Hematopoietic multipotent progenitor cell treated with erythropoietin and hydrocortisone succinate and interleukin-3 and kit ligand, for 17 days (in vitro differentiated cells): ENCODE measurements at regions not wholly inside any gene's neighbourhood (a gene's known extent, or its start where the extent isn't known, plus 50 kb on each side); places are given as distances from the start of the nearest gene placed in this dataset.
"Not testable (repeated sequence)": the region's sequence is repeated elsewhere in the genome, so short reads cannot be mapped to it uniquely, and the experiment has no call there.

Experiments
- DNase-seq: peaks from one replicate; pipeline ENCODE4 v3.0.0-alpha.2; 2015; ENCODE audit warnings: low spot score

DNA sequence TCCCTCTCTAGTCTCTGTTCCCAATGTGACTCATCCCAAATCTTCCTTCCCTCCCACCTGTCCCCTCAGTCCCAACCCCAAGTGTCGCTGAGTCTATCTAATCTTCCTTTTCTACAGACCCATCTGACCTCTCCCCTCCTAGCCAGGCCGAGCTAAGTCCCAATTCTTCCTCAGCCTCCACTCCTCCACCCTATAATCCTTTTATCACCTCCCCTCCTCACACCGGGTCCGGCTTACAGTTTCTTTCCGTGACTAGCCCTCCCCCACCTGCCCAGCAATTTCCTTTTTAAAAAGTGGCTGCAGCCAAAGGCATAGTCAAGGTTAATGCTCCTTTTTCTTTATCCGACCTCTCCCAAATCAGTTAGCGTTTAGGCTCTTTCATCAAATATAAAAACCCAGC, 541.0 kb upstream of the CRIM1 start:
- DNase-seq = not testable (repeated sequence)

DNA sequence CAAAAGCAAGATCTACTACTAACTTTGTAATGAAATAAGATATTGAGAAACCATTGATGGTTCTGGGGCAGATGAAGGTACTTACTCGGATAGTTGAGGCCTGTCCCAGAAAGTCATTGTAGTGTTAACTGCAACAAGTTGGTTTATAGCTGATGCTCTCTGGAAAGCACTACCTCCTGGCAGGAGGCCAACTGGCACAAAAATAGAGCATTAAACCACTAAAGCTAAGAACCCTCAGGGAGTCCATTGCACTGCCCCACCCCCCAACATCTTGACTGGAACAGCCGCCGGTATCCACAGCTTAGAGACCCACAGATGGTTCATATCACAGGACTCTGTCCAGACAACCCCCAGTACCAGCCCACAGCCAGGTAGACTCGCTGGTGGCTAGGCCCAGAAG, 552.5 kb upstream of the CRIM1 start:
- DNase-seq = no peak

DNA sequence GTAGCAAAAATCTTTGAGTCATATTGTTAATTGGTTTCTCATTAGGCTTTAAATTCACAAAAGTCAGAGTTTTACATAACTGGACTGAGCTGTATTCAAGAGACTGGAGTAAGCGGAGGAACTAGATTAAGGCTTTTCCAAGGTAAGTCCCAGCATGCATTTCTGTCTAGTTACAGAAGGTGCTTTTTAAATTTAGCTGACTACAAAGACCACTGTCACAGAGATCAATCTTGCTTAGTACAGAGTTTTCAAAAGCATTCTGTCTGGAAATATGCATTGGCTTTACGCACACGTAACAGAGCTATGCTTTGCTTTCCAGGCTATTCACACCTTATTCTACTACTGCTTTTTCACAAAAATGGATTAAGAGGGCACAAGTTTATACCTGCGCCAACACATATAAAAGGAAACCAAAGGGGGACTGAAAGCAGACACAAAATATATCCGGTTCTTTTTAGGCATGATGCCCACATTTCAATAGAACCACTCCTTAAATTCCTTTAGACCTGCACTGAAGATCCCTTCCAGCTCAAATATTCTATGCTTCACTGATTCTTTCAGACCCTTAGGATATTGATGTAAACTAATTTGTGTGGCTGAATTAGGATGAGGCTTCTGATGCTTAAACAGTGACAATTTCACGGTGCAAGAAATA, 560.7 kb upstream of the CRIM1 start:
- no peak for DNase-seq

DNA sequence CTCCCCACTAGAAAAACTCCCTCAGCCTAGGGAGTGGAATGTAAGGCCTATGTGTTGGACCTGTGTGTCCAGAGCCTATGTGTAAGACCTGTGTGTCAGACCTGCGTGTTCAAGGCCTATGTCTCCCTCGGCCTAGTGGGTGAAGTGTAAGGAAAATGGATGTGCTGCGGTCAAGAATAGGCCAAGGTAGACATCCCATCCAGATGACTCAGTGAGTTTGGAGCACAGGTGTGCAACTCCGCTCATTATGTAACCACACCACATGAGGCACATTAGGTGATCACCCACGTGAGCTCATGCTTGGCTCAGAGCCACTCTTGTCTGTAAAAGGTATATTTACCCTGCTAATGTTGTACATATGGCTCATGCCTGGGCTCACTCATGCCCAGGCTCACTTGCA, 565.3 kb upstream of the CRIM1 start:
- DNase-seq = no peak

DNA sequence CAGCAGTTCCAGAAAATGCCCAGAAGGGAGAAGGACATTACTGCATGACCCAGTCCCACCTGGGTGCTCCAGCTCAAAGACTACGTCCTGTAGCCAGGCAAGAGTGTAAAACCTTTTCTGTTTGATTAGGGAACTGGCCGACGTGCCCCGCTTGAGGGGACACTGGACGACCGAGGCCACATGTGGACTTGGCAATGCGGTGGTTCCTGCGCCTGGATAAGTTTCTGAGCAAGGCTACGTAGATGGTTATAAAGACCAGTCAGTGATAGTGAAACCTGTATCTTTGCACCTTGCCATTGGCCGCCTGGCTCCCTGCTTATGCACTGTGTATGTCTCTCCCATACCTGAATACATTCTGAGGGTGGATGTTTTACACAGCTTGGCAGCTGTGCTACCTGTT, 567.0 kb upstream of the CRIM1 start:
- DNase-seq = no peak

DNA sequence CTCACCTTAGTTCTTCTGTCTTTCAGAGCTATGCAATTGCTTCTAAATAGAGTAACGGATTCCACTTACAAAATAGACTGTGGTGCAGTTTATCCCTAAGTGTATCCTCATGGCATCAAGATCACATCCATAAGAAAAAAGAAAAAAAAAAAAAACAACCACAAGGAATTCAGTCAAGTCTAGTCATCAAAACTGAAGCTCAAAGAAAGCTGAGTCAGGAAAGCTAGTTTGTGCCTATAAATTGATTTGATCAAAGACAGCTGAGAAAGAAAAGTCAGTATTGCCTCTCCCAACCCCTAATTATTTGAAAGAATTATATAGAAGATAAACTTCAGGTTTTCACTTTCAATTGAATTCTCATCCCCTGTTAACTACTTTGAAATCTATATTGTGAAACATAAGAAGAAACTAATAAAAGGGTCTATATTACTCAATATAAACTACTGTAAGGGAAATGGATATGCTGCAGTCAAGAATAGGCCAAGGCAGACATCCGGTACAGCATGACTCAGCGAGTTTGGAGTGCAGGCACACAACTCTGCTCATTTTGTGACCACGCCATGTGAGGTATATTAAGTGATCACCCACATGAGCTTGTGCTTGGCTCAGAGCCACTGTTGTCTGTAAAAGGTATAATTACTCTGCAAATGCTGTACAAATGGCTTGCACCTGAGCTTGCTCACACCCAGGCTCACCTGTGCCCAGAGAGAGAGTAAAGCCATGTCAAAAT, 568.1 kb upstream of the CRIM1 start:
- no peak for DNase-seq

DNA sequence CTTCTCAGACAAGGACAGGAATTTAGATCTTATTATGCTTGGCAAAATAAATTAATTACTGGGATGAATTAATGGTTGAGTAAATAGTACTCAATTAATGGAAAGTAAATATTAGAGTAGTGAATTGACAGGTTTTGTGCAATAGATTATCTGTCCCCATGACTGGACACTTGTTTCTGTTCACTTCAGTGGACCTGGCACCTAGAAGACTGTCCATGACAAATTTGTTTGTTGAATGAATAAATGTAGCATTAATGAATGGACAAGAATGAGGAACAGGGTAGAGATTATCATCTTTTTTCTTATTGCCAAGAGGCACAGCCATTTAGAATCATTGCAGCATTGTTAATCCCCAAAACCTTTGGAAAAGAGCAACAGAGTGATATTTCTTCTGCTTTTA, 570.0 kb upstream of the CRIM1 start:
- DNase-seq = no peak

DNA sequence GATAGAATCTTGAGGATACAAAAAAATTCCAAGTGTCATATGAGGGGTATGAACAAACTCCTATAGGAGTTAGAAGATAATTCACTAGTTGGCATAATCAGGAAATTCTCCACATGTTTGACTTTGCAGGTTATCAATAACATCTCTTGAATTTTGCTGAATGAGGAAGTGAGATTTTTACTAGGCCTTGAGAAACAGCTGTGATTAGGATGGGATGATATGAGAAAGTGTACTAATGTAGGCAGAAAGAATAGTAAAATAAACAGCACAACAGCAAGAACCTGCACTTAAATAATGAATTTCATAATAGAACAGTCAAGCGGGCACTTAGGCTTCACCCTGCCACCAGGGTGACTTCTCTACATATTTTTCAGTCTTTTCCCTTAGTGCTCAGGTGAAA, 570.8 kb upstream of the CRIM1 start:
- no peak for DNase-seq

DNA sequence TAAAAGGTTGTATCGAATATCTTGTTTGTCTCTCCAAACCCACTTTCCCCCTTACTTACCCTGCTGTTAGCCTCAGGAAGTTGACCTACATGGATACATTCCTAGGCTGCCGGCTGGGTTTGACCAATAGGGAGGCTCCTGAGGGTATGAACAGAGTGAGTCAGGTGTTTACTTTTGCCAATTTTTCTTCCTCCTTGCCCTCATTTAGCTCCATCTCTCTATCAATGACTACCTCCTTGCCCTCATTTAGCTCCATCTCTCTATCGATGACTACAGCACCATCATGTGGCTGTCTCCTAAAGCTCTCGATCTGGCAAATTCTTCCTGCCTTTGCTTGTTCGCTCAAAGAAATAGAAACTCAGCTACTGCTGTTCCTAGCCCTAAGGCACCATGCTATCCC, 571.9 kb upstream of the CRIM1 start:
- no peak for DNase-seq

DNA sequence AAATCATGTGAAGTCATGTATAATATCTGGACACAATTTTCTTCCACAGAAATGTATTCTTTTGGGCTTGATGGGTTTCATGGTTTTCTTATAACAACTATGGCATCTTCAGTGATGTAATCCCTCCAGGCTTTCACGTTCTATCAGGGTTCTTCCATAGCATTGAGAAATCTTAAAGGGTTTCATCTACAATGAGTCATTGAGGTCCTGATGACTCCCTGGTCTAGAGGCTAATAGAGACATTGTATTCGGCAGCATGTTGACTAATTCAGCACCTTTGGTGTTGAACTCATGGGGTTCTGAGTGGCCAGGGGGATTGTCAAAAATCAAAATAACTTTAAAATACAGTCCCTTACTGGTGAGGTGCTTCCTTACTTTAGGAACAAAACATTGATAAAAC, 614.0 kb upstream of the CRIM1 start:
- no peak for DNase-seq

DNA sequence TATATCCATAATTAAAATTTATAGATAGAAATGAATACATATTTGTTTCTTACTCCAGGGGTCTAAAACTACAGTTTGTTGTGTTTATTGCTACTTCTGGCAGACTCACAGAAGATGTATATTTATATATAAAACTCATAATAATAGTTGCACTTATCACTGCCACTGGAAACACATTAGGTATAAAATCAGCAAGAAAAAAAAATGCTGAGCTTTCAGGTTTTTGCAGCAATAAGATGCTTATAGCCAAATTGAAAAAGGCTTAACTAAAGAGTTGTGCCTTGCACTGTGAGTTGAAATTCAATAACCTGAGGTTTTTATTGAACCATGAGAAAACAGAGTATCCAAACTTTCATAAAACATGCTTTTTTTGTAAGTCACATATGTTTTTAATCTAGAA, 623.9 kb upstream of the CRIM1 start:
- DNase-seq = no peak

DNA sequence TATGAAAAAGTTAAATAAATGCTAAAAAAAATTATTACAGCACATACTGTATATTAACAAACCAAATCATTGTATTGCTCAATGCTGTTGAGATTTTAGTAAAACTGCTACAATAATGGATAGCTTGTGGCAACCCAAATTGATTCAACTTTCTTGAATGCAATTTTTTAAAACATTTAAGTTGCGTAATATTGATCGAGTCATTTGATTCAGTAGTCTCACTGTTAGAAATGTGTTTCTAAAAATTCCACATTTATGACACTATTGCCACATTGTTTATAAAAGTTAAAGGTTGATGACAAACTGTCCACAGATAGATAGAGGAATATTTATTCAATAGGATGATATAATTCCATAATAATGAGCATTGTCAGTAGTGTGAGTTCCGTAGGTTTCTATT, 640.7 kb upstream of the CRIM1 start:
- DNase-seq = no peak

DNA sequence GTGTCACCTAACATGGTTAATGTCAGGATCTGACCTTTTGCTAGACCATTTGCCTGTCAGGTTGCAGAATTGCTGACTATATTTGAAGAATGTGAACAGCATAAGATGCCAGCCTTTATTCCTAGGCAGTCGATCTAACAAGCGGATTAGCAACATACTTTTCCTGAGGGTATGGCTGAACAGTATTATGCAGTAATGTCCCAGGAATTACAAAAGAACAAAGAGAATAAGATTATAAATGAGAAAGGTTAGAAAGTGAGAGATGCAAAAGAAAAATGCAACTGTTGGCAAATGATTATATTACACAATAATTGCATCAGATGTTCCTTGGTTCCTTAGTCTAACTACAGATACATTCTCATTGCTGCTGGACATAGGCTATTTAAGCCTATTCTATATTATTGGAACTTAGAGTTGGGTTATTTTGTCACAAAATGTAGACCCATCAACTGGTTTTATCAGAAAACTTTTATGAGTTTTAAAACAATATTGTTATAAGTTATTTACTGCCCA, 647.1 kb upstream of the CRIM1 start:
- no peak for DNase-seq

DNA sequence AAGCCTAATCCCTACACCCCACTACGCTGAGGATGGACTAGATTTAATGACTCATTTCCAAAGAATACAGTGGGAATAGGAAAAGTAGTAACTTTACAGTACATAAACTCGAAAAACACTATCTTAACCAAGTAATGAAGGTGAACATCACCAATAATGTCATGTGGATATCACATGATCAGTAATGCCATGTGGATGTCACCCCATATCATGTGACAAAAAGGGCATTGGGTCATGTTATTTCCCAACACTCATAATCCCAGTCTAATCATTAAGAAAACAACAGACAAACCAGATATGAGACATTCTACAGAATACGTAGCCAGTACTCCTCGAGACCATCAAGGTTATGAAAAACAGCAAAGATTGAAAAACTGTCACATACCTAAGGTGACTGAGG, 667.3 kb upstream of the CRIM1 start:
- DNase-seq = no peak

DNA sequence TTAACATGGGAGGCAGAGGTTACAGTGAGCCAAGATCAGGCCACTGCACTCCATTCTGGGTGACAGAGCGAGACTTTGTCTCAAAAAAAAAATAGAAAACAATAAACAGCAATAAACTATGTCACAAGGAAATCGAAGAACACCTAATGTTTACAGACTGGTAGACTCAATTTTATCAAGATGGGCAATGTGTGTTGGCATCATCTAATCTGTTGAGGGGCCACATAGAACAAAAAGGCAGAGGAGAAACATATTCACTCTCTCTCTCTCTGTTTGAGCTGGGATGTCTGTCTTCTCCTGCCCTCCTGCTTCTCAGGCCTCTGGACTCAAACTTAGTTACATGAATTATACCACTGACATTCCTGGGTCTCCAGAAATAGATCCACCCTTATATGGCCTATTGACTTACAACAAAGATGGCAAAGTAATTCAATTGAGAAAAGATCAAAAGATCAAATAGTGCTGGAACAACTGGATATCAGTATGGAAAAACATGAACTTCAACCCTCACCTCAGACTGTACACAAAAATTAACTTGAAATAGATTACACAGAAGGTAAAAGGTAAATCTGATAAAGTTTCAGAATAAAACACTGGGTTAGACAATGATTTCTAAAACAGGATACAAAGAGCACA, 703.8 kb upstream of the CRIM1 start:
- DNase-seq = no peak

DNA sequence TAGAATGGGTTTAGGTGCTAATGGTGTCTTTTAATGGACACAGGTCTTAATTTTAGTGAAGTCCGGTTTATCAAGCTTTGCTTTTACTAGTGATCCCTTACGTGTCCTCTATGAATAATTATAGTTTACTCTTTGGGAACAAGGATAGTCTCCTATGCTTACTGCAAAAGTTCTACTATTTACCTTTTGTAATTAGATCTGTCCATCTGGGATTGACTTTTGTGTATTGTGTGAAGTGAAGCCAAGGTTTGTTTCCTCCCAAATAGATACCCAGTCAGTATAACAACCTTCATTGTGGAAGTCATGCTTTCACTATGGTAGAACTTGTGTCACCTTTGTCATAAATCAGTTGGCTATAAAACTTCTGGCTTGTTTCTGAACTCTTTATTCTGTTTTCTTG, 740.9 kb upstream of the CRIM1 start:
- DNase-seq = no peak

DNA sequence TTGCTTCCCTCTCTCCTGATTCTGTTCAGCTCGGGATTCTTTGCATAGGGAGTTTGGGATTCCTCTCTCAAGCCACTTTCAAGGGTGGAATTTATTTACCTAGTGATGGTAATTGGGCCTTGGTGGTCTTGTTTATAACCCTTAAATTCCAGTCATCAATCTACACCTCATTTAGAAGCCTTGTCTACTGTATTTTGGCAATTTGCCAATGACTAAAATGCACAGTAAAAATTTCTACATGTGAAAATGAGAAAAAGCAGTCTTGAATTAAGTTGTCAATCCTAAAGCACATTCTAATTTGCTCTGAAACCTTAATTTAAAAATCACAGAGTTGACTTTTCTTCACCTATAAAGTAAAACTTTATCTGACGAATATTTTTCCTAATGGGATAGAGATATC, 749.2 kb upstream of the CRIM1 start:
- DNase-seq = no peak

DNA sequence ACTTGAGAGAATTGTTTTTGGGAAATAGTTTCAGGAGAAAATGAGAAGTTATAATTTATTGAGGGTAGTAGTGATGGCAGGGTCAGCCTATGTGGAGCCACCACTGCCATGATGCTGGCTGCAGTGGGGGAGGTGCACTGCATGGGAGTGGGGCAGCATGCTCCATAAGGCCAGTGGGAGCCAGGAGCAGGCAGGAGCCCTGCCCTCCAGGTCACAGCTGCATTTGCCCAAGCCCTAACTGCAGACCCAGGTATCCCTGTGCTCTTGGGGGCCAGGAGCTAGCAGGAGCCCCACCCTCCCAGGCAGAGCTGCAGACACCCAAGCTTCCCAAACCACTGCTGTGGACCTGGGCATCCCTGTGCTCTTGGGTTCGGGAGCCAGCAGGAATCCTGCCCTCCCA, 757.3 kb upstream of the CRIM1 start:
- no peak for DNase-seq

DNA sequence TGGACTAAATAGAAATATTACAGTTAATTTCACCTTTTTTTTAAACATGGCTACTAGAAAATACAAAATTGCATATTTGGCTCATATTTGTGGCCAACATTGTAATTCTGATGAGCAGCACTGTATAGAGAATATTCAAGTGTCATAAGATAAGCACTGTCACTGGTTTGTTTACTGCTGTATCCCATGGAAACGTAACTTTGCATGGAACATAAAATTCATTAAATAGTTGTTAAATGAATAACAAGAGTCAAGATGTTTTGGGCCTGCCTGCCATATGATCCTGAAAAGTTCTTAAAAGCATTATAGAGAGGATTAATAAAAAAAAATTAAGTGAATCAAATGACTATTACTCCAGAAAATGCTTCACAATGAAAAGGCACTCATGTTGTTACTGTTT, 763.7 kb upstream of the CRIM1 start:
- DNase-seq = no peak

DNA sequence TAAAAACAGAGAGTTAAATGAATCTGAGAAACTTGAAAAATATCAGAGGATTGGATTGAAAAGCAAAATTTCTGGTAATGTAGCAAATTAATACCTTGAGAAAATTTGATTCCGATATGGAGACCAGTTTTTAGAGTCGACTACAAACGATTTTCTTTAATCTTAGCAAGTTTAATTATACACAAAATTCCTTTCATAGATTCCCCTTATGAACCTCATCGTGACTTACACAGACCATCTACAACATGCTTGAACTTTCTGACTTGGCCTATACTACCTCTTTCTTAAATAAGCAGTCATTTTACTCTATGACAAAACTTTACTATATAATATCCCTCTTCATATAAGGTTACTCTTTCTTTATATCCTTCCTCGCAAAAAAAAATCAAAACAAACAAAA, 769.6 kb upstream of the CRIM1 start:
- DNase-seq = no peak

DNA sequence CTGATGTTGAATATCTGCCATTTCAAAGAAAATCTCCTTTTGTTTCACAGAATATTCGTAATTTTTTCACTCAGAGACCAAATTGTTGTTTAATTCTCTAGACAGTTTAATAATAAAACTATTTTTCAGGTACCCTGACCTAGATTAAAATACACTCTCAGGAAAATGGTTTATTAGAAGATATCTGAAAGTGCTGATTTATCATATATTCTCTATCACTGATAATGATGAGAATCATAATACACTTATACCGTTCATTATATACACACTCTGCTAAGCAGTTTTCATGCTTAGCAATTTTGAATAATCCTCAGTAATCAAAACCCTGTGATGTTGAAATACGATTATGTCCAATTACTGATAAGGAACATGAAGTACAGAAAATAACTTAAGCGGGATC, 772.9 kb upstream of the CRIM1 start:
- DNase-seq = no peak

DNA sequence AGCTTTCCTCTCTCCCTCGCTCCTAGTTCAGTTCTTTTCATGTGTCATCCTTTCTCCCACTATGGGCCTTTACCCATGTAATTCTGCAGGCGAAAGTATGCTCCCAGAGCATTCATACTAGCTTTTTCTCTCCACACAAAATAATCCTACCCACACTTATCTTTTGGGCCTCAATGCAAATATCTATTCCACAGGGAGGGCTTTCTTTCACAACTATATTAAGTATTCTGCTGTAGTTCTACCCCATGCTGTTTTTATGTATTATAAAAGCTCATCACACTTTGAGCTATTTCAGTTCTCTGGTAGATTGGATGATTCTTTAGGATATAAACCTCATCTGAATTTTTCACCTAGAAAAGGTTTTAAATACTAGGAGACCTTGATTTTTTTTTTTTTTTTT, 774.6 kb upstream of the CRIM1 start:
- no peak for DNase-seq

DNA sequence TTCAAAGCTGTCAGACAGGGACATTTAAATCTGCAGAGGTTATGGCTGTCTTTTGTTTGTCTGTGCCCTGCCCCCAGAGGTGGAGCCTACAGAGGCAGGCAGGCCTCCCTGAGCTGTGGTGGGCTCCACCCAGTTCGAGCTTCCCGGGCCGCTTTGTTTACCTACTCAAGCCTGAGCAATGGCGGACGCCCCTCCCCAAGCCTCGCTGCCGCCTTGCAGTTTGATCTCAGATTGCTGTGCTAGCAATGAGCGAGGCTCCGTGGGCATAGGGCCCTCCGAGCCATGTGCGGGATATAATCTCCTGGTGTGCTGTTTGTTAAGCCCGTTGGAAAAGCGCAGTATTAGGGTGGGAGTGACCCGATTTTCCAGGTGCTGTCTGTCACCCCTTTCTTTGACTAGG, 787.0 kb upstream of the CRIM1 start:
- DNase-seq = not testable (repeated sequence)

DNA sequence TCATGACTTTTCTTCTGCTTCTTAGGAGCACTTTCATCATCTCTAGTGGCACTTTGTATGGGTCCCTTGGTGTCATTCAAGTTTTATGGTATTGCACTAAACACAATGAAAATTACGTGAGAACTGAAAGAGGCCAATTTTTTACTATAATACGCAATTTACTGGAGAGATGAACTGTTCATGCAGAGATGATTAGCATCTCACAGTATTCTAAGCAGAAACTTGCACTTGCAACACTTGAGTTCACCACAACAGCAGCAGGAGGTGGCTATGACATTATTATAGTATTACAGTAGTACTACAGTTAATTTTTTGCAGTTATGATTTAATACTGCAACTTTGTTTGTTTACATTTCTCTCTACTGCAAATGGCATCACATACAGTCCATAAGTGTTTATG, 793.1 kb upstream of the CRIM1 start:
- no peak for DNase-seq
